PC-3 (cell line): ENCODE measurements at regions not wholly inside any gene's neighbourhood (a gene's known extent, or its start where the extent isn't known, plus 50 kb on each side); places are given as distances from the start of the nearest gene placed in this dataset.

Experiments
- ATAC-seq: fragments of 200-7000 bp; cut with Tn5 transposase; 2 replicates; pipeline ENCODE4 v1.9.1; 2020; ENCODE audit warnings: mild to moderate bottlenecking, moderate library complexity
- BruUV-seq: library from RNA; stranded (reverse); fragments of 400-500 nt; replicated peaks from 2 replicates; lab custom pipeline; 2021; lab: Mats Ljungman, UMichigan
- CTCF ChIA-PET: fragments of 300-600 bp; sonication (Branson Sonifier 250); formaldehyde crosslinking; loops from one replicate; lab custom pipeline; 2022; ENCODE audit warnings: antibody characterized with exemption; lab: Charles Lee
- POLR2A ChIA-PET: fragments of 300-600 bp; sonication (Branson Sonifier 250); formaldehyde crosslinking; loops from one replicate; lab custom pipeline; 2022; ENCODE audit warnings: antibody characterized with exemption; ENCODE audit not compliant: unreplicated experiment; lab: Charles Lee
- DNase-seq: peaks from one replicate; pipeline ENCODE4 v3.0.0-alpha.2; 2015
- H2AFZ ChIP-seq: fragments of 300-600 bp; sonication (generic); 2 replicates; pipeline ENCODE4 v1.6.0; 2016; ENCODE audit warnings: antibody characterized with exemption, low read length
- H3F3A ChIP-seq: fragments of 300-600 bp; sonication (generic); one replicate; pipeline ENCODE4 v1.6.0; 2017; ENCODE audit warnings: antibody characterized with exemption, low read length, control low read depth, mild to moderate bottlenecking; ENCODE audit not compliant: unreplicated experiment
- H3K27ac ChIP-seq: fragments of 300-600 bp; sonication (generic); 2 replicates; pipeline ENCODE4 v1.5.1; 2016; ENCODE audit warnings: mild to moderate bottlenecking, low read length
- H3K27me3 ChIP-seq: fragments of 300-600 bp; sonication (generic); 2 replicates; pipeline ENCODE4 v1.6.1; 2016; ENCODE audit warnings: low read length, mixed read lengths
- H3K36me3 ChIP-seq: fragments of 300-600 bp; sonication (generic); 2 replicates; pipeline ENCODE4 v1.6.1; 2016; ENCODE audit warnings: low read depth, mixed run types, low read length, mixed read lengths
- H3K4me1 ChIP-seq: fragments of 300-600 bp; sonication (generic); 2 replicates; pipeline ENCODE4 v1.5.1; 2016; ENCODE audit warnings: low read length; ENCODE audit not compliant: insufficient read depth
- H3K4me2 ChIP-seq: fragments of 300-600 bp; sonication (generic); 2 replicates; pipeline ENCODE4 v1.6.0; 2016; ENCODE audit warnings: low read length
- H3K4me3 ChIP-seq: fragments of 300-600 bp; sonication (generic); 2 replicates; pipeline ENCODE4 v1.5.1; 2016; ENCODE audit warnings: mild to moderate bottlenecking, low read length, mixed read lengths
- H3K79me2 ChIP-seq: fragments of 300-600 bp; sonication (generic); 2 replicates; pipeline ENCODE4 v1.6.1; 2017; ENCODE audit warnings: low read length, mixed read lengths
- H3K9ac ChIP-seq: fragments of 300-600 bp; sonication (generic); 2 replicates; pipeline ENCODE4 v1.6.0; 2016; ENCODE audit warnings: mild to moderate bottlenecking, low read length
- H3K9me2 ChIP-seq: fragments of 300-600 bp; sonication (generic); replicated peaks from 2 replicates; pipeline ENCODE4 v1.6.1; 2016; ENCODE audit warnings: mixed run types, low read length, mixed read lengths
- H3K9me3 ChIP-seq: fragments of 300-600 bp; sonication (generic); 2 replicates; pipeline ENCODE4 v1.6.1; 2016; ENCODE audit warnings: low read length, mixed read lengths
- H4K20me1 ChIP-seq: fragments of 300-600 bp; sonication (generic); 2 replicates; pipeline ENCODE4 v1.6.1; 2016; ENCODE audit warnings: low read length, mixed read lengths
- CTCF ChIP-seq: fragments of 300-600 bp; sonication (generic); conservative IDR thresholded peaks from 2 replicates; pipeline ENCODE4 v1.5.1; 2017; ENCODE audit warnings: antibody characterized with exemption, low read depth, mild to moderate bottlenecking, low read length
- EZH2 ChIP-seq: fragments of 300-600 bp; sonication (generic); IDR thresholded peaks from one replicate; pipeline ENCODE4 v1.6.1; 2017; ENCODE audit warnings: antibody characterized with exemption, mild to moderate bottlenecking, low read length; ENCODE audit not compliant: unreplicated experiment
- EZH2phosphoT487 ChIP-seq: fragments of 300-600 bp; sonication (generic); IDR thresholded peaks from 2 replicates; pipeline ENCODE4 v1.6.1; 2018; ENCODE audit warnings: mild to moderate bottlenecking, antibody characterized with exemption, low read length, borderline replicate concordance
- intact Hi-C: fragments of 100-400 bp; cut with micrococcal nuclease; formaldehyde crosslinking; loops from 2 replicates; pipeline ENCODE4 v1.9.0; 2023

GRCh38 chr9:78997296-78997695 lies 574.5 kb upstream of the TLE4 start:
- BruUV-seq, result no TSS peak
- no peak overlapping the region for H3K27ac ChIP-seq
- H3K4me3 ChIP-seq, result no peak overlapping the region
- H4K20me1 ChIP-seq, result no peaks in the 10 kb centered on the region
- no peak overlapping the region for H3K9ac ChIP-seq
- ChIA-PET POLR2A (no interaction called here), CTCF (no interaction called here)
- H3K27me3 ChIP-seq, result no peaks in the 10 kb centered on the region
- TF ChIP-seq CTCF, result no peak
- TF ChIP-seq EZH2, result no peak
- TF ChIP-seq EZH2phosphoT487, result no peak
- H3K4me2 ChIP-seq, result no peak overlapping the region
- ATAC-seq, result no peak
- H3K79me2 ChIP-seq, result no peaks in the 10 kb centered on the region
- intact Hi-C loops, result no loop called here
- no peaks in the 10 kb centered on the region for H3K9me3 ChIP-seq
- H3K4me1 ChIP-seq, result peaks cover 9% of the 10 kb centered on the region; the same call in 1 of the 2 replicates
- no peak overlapping the region for H2AFZ ChIP-seq
- no peaks in the 10 kb centered on the region for H3K9me2 ChIP-seq
- H3F3A ChIP-seq, result no peaks in the 10 kb centered on the region
- no peak for DNase-seq
- H3K36me3 ChIP-seq, result no peaks in the 10 kb centered on the region; the same call in 1 of the 2 replicates

GRCh38 chr9:79000230-79001002 lies 571.3 kb upstream of the TLE4 start:
- Histone ChIP-seq H3K9ac (no peak overlapping the region), H3K4me1 (no peaks in the 10 kb centered on the region), H2AFZ (no peak overlapping the region), H3K79me2 (no peaks in the 10 kb centered on the region), H4K20me1 (no peaks in the 10 kb centered on the region), H3K27ac (no peak overlapping the region), H3K4me3 (no peak overlapping the region), H3K9me3 (no peaks in the 10 kb centered on the region), H3K9me2 (no peaks in the 10 kb centered on the region), H3K27me3 (no peaks in the 10 kb centered on the region), H3F3A (no peaks in the 10 kb centered on the region), H3K4me2 (no peak overlapping the region), H3K36me3 (no peaks in the 10 kb centered on the region; the same call in 1 of the 2 replicates)
- ChIA-PET CTCF (no interaction called here), POLR2A (interaction anchor here (0.5 kb wide), 1 partner anchor 101 kb away, joined by 5 read pairs; no protein-coding TSS in a partner anchor)
- ATAC-seq (no peak), DNase-seq (no peak)
- TF ChIP-seq EZH2 (no peak), CTCF (no peak), EZH2phosphoT487 (no peak)
- intact Hi-C loops, result no loop called here
- no TSS peak for BruUV-seq

- no peak for ATAC-seq
- H3K4me2 ChIP-seq, result no peak overlapping the region
- ChIA-PET POLR2A (interaction anchor here (0.5 kb wide), 1 partner anchor 101 kb away, joined by 5 read pairs; no protein-coding TSS in a partner anchor), CTCF (no interaction called here)
- no peaks in the 10 kb centered on the region for H3K36me3 ChIP-seq
- no TSS peak for BruUV-seq
- no peak for DNase-seq
- no peak overlapping the region for H2AFZ ChIP-seq
- no peak overlapping the region for H3K4me3 ChIP-seq
- TF ChIP-seq EZH2 (no peak), CTCF (no peak), EZH2phosphoT487 (no peak)
- intact Hi-C loops, result no loop called here
- H3K79me2 ChIP-seq, result no peaks in the 10 kb centered on the region
- H3K27me3 ChIP-seq, result no peaks in the 10 kb centered on the region
- H3K27ac ChIP-seq, result no peak overlapping the region
- H3K9me2 ChIP-seq, result no peaks in the 10 kb centered on the region
- H3K4me1 ChIP-seq, result no peaks in the 10 kb centered on the region
- no peaks in the 10 kb centered on the region for H3F3A ChIP-seq
- H3K9me3 ChIP-seq, result no peaks in the 10 kb centered on the region
- no peak overlapping the region for H3K9ac ChIP-seq
- no peaks in the 10 kb centered on the region for H4K20me1 ChIP-seq
These were observed 570.8 kb upstream of the TLE4 start for GRCh38 chr9:79001012-79001411.
